ENCODE measurements at regions not wholly inside any gene's neighbourhood (a gene's known extent, or its start where the extent isn't known, plus 50 kb on each side); places are given as distances from the start of the nearest gene placed in this dataset.
A peak's percentile ranks its signal among the peaks of the same experiment; 100 is the strongest.

DNA sequence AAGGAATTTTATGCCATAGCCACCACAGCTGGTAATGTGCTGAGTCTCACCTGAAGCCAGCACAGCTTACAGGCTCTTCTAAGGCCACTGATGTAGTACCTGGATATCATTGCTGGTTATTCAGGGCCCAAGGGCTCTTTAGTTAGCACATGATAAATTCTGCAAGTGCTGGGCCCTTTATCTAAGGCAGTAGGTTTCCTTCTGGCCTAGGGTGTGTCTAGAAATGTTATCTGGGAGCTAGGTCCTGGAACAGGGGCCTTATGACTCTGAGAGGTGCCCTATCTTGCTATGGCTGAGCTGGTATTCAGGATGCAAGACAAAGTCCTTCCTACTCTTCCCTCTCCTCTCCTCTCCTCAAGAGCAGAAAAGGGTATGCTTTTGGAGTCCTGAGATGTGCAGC, 1424.5 kb upstream of the NUDT12 start:
- no peaks in the 10 kb centered on the region for H3K36me3 ChIP-seq (replicated peaks; ENCODE audit: insufficient read depth, low read depth)
- no peaks in the 10 kb centered on the region for H3K9me2 ChIP-seq (replicated peaks; ENCODE audit: insufficient read depth)
- TF ChIP-seq EZH2phosphoT487 (IDR thresholded peaks at IDR 0.05; ENCODE audit: low read depth, severe bottlenecking, unreplicated experiment), result no peak
- no peak for TF ChIP-seq EZH2 (IDR thresholded peaks at IDR 0.05; ENCODE audit: borderline replicate concordance)
- TF ChIP-seq CTCF (IDR thresholded peaks at IDR 0.05; ENCODE audit: poor library complexity), result no peak
- H4K20me1 ChIP-seq (ENCODE audit: insufficient read depth, poor library complexity, severe bottlenecking), result no peaks in the 10 kb centered on the region
- H3K27me3 ChIP-seq, result no peaks in the 10 kb centered on the region
- no peak overlapping the region for H2AFZ ChIP-seq
- no peaks in the 10 kb centered on the region for H3K79me2 ChIP-seq
- no peak overlapping the region for H3K4me2 ChIP-seq
- H3K4me3 ChIP-seq, result no peak overlapping the region
- no peaks in the 10 kb centered on the region for H3K4me1 ChIP-seq (ENCODE audit: insufficient read depth)
- peak; percentile 9 for DNase-seq (ENCODE audit: low spot score)
- no peak overlapping the region for H3K27ac ChIP-seq
- H3K9me3 ChIP-seq (ENCODE audit: low read depth), result peaks cover 8% of the 10 kb centered on the region

DNA sequence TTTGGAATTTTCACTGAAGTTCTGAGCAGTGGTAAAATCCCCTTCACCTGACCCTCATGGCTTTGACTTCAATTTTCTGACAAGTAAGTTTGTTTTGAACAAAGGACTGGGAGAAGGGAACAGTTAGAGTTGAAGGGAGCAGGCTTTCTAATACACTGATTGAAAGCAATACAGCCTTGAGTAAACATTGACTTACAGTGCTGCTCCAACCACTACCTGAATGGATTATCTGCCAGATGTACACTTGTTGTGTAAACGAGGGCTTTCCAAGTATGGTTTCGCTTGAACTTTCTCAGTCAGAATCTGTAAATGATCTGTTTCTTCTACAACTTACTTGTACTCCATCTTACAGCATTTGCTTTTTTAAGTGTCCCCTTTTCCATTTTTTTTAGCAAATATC, 1414.9 kb upstream of the NUDT12 start:
- Histone ChIP-seq H3K9me3 (ENCODE audit: low read depth) (no peaks in the 10 kb centered on the region), H3K9me2 (replicated peaks; ENCODE audit: insufficient read depth) (no peaks in the 10 kb centered on the region), H3K4me2 (no peak overlapping the region), H4K20me1 (ENCODE audit: insufficient read depth, poor library complexity, severe bottlenecking) (no peaks in the 10 kb centered on the region), H2AFZ (no peak overlapping the region), H3K79me2 (no peaks in the 10 kb centered on the region), H3K36me3 (replicated peaks; ENCODE audit: insufficient read depth, low read depth) (no peaks in the 10 kb centered on the region), H3K27ac (no peak overlapping the region), H3K27me3 (no peaks in the 10 kb centered on the region), H3K4me3 (no peak overlapping the region), H3K4me1 (ENCODE audit: insufficient read depth) (no peaks in the 10 kb centered on the region)
- TF ChIP-seq CTCF (IDR thresholded peaks at IDR 0.05; ENCODE audit: poor library complexity), result no peak
- no peak for TF ChIP-seq EZH2 (IDR thresholded peaks at IDR 0.05; ENCODE audit: borderline replicate concordance)
- TF ChIP-seq EZH2phosphoT487 (IDR thresholded peaks at IDR 0.05; ENCODE audit: low read depth, severe bottlenecking, unreplicated experiment), result no peak
- DNase-seq (ENCODE audit: low spot score), result peak; percentile 22
- WGBS (ENCODE audit: low lambda C conversion rate, missing lambda C conversion rate), result 37% methylated on average over 2 of the region's 2 CpGs

GRCh38 chr5:104967806-104968410, 1405.3 kb upstream of the NUDT12 start:
- Histone ChIP-seq H3K27me3 (no peaks in the 10 kb centered on the region), H3K27ac (no peak overlapping the region), H3K4me1 (ENCODE audit: insufficient read depth) (no peaks in the 10 kb centered on the region), H3K9me3 (ENCODE audit: low read depth) (no peaks in the 10 kb centered on the region), H3K36me3 (replicated peaks; ENCODE audit: insufficient read depth, low read depth) (no peaks in the 10 kb centered on the region), H3K4me2 (no peak overlapping the region), H3K4me3 (no peak overlapping the region), H3K79me2 (no peaks in the 10 kb centered on the region), H2AFZ (no peak overlapping the region), H3K9me2 (replicated peaks; ENCODE audit: insufficient read depth) (no peaks in the 10 kb centered on the region), H4K20me1 (ENCODE audit: insufficient read depth, poor library complexity, severe bottlenecking) (no peaks in the 10 kb centered on the region)
- TF ChIP-seq CTCF (IDR thresholded peaks at IDR 0.05; ENCODE audit: poor library complexity), result no peak
- no peak for TF ChIP-seq EZH2 (IDR thresholded peaks at IDR 0.05; ENCODE audit: borderline replicate concordance)
- no peak for TF ChIP-seq EZH2phosphoT487 (IDR thresholded peaks at IDR 0.05; ENCODE audit: low read depth, severe bottlenecking, unreplicated experiment)
- 93% methylated on average over 4 of the region's 4 CpGs for WGBS (ENCODE audit: low lambda C conversion rate, missing lambda C conversion rate)
- DNase-seq (ENCODE audit: low spot score), result no peak

DNA sequence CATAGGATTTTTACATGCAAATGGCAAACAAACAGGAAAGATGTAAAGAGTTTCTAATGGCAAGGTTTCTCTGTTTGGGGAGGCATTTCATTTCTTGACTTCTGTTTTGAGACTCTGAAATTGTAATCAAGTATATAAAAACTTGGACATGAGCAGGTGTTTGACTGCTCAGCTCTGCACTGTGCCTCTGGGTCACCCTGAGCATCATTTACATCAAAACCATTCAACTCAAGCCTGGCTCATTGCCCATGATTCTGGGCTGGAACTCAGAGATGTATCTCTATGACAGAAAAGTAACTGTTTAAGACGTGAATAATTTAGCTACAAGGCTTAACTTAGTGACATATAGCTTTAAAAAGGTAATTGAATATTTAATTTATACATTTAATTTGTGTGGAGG, 1402.4 kb upstream of the NUDT12 start:
- TF ChIP-seq CTCF (IDR thresholded peaks at IDR 0.05; ENCODE audit: poor library complexity) (no peak), EZH2 (IDR thresholded peaks at IDR 0.05; ENCODE audit: borderline replicate concordance) (no peak), EZH2phosphoT487 (IDR thresholded peaks at IDR 0.05; ENCODE audit: low read depth, severe bottlenecking, unreplicated experiment) (no peak)
- 88% methylated on average over 1 of the region's 1 CpG for WGBS (ENCODE audit: low lambda C conversion rate, missing lambda C conversion rate)
- H3K9me3 ChIP-seq (ENCODE audit: low read depth), result no peaks in the 10 kb centered on the region

More for the DNA sequence above, 1402.4 kb upstream of the NUDT12 start:
- H3K36me3 ChIP-seq (replicated peaks; ENCODE audit: insufficient read depth, low read depth), result no peaks in the 10 kb centered on the region
- H3K27me3 ChIP-seq, result no peaks in the 10 kb centered on the region
- no peak overlapping the region for H3K4me2 ChIP-seq
- H3K9me2 ChIP-seq (replicated peaks; ENCODE audit: insufficient read depth), result no peaks in the 10 kb centered on the region
- H3K4me1 ChIP-seq (ENCODE audit: insufficient read depth), result no peaks in the 10 kb centered on the region
- no peak overlapping the region for H3K4me3 ChIP-seq
- H4K20me1 ChIP-seq (ENCODE audit: insufficient read depth, poor library complexity, severe bottlenecking), result no peaks in the 10 kb centered on the region
- no peak overlapping the region for H2AFZ ChIP-seq
- no peaks in the 10 kb centered on the region for H3K79me2 ChIP-seq
- no peak for DNase-seq (ENCODE audit: low spot score)
- no peak overlapping the region for H3K27ac ChIP-seq
